GM23338 (cell line): ENCODE measurements at regions not wholly inside any gene's neighbourhood (a gene's known extent, or its start where the extent isn't known, plus 50 kb on each side); places are given as distances from the start of the nearest gene placed in this dataset.

Experiments
- ATAC-seq: fragments of 200-7000 bp; cut with Tn5 transposase; 3 replicates; pipeline ENCODE4 v1.9.1; 2020
- DNase-seq: peaks from one replicate; pipeline ENCODE4 v3.0.0-alpha.2; 2015; ENCODE audit warnings: low spot score
- H2AFZ ChIP-seq: fragments of 200-600 bp; sonication (generic); 2 replicates; pipeline ENCODE4 v1.8.0; 2016; ENCODE audit warnings: antibody characterized with exemption, mild to moderate bottlenecking, moderate library complexity
- H3F3A ChIP-seq: fragments of 200-600 bp; sonication (generic); replicated peaks from 2 replicates; pipeline ENCODE4 v1.8.0; 2017; ENCODE audit warnings: antibody characterized with exemption, mixed run types, low read depth
- H3K27ac ChIP-seq: fragments of 200-600 bp; sonication (generic); 2 replicates; pipeline ENCODE4 v1.6.1; 2016; ENCODE audit warnings: low read depth
- H3K27me3 ChIP-seq: fragments of 200-600 bp; sonication (generic); 2 replicates; pipeline ENCODE4 v1.8.0; 2016; ENCODE audit warnings: mild to moderate bottlenecking, mixed run types, moderate library complexity; ENCODE audit not compliant: insufficient read depth
- H3K36me3 ChIP-seq: fragments of 200-600 bp; sonication (generic); 2 replicates; pipeline ENCODE4 v1.8.0; 2016; ENCODE audit warnings: mild to moderate bottlenecking; ENCODE audit not compliant: insufficient read depth
- H3K4me1 ChIP-seq: fragments of 200-600 bp; sonication (generic); 2 replicates; pipeline ENCODE4 v1.8.0; 2016; ENCODE audit warnings: mild to moderate bottlenecking, moderate library complexity; ENCODE audit not compliant: insufficient read depth
- H3K4me2 ChIP-seq: fragments of 200-600 bp; sonication (generic); 2 replicates; pipeline ENCODE4 v1.7.1; 2017; ENCODE audit warnings: mixed run types
- H3K4me3 ChIP-seq: fragments of 200-600 bp; sonication (generic); 2 replicates; pipeline ENCODE4 v1.6.1; 2016; ENCODE audit warnings: mixed run types
- H3K79me2 ChIP-seq: fragments of 200-600 bp; sonication (generic); replicated peaks from 2 replicates; pipeline ENCODE4 v1.8.0; 2017; ENCODE audit warnings: mild to moderate bottlenecking; ENCODE audit not compliant: insufficient read depth
- H3K9me2 ChIP-seq: fragments of 200-600 bp; sonication (generic); 2 replicates; pipeline ENCODE4 v1.8.0; 2017; ENCODE audit not compliant: insufficient read depth
- H4K20me1 ChIP-seq: fragments of 200-600 bp; sonication (generic); replicated peaks from 2 replicates; pipeline ENCODE4 v1.8.0; 2017; ENCODE audit warnings: mild to moderate bottlenecking; ENCODE audit not compliant: insufficient read depth
- H3K27ac Mint-ChIP-seq: 2 replicates; pipeline ENCODE4 v1.8.0; 2020; ENCODE audit warnings: inconsistent platforms, mild to moderate bottlenecking, moderate library complexity, mixed read lengths
- H3K27me3 Mint-ChIP-seq: 3 replicates; pipeline ENCODE4 v1.8.0; 2022; ENCODE audit warnings: low read depth, mild to moderate bottlenecking, moderate library complexity, mixed read lengths, inconsistent platforms; ENCODE audit not compliant: insufficient read depth, poor library complexity
- H3K36me3 Mint-ChIP-seq: 3 replicates; pipeline ENCODE4 v1.8.0; 2021; ENCODE audit warnings: low read depth, mild to moderate bottlenecking, inconsistent platforms, moderate library complexity, mixed read lengths
- H3K4me1 Mint-ChIP-seq: 3 replicates; pipeline ENCODE4 v1.8.0; 2020; ENCODE audit warnings: mild to moderate bottlenecking, inconsistent platforms, mixed read lengths
- H3K4me3 Mint-ChIP-seq: 3 replicates; pipeline ENCODE4 v1.8.0; 2021; ENCODE audit warnings: moderate library complexity, mild to moderate bottlenecking, inconsistent platforms, mixed read lengths
- H3K9me3 Mint-ChIP-seq: 3 replicates; pipeline ENCODE4 v1.8.0; 2020; ENCODE audit warnings: moderate library complexity, mild to moderate bottlenecking, inconsistent platforms, mixed read lengths
- CREB1 ChIP-seq: fragments of 250-450 bp; sonication (Bioruptor Pico); IDR thresholded peaks from 2 replicates; pipeline ENCODE4 v1.5.0; 2020; ENCODE audit warnings: low read depth, mild to moderate bottlenecking, moderate library complexity
- CTCF ChIP-seq, 2 experiments: fragments of 200-600 bp in 1 of 2; sonication (generic) in 1 of 2; conservative IDR thresholded peaks; 2 replicates each; pipeline versions ENCODE4 v1.5.1 to v1.6.1; 2016 to 2017; ENCODE audit warnings: antibody characterized with exemption in 2 of 2, low read depth in 2 of 2, mild to moderate bottlenecking in 2 of 2, moderate library complexity in 1 of 2
- NANOG ChIP-seq: IDR thresholded peaks from 2 replicates; pipeline ENCODE4 v1.6.1; 2016; ENCODE audit warnings: antibody characterized with exemption, borderline replicate concordance
- STAT1 ChIP-seq: IDR thresholded peaks from one replicate; pipeline ENCODE4 v1.6.1; 2016; ENCODE audit warnings: antibody characterized with exemption; ENCODE audit not compliant: unreplicated experiment
- ZNF114 ChIP-seq: fragments of 250-450 bp; sonication (Bioruptor Pico); IDR thresholded peaks from 2 replicates; pipeline ENCODE4 v1.5.0; 2020; ENCODE audit warnings: mild to moderate bottlenecking, moderate library complexity
- ZNF331 ChIP-seq: fragments of 250-450 bp; sonication (Bioruptor Pico); IDR thresholded peaks from 2 replicates; pipeline ENCODE4 v1.5.0; 2020; ENCODE audit warnings: low read depth, mild to moderate bottlenecking, moderate library complexity
- ZNF462 ChIP-seq: fragments of 250-450 bp; sonication (Bioruptor Pico); IDR thresholded peaks from 2 replicates; pipeline ENCODE4 v1.5.0; 2020; ENCODE audit warnings: mild to moderate bottlenecking, moderate library complexity

- no peak for TF ChIP-seq STAT1
Measured at GRCh38 chr7:131068604-131069021, 259.1 kb upstream of the MKLN1 start (continued).

DNA sequence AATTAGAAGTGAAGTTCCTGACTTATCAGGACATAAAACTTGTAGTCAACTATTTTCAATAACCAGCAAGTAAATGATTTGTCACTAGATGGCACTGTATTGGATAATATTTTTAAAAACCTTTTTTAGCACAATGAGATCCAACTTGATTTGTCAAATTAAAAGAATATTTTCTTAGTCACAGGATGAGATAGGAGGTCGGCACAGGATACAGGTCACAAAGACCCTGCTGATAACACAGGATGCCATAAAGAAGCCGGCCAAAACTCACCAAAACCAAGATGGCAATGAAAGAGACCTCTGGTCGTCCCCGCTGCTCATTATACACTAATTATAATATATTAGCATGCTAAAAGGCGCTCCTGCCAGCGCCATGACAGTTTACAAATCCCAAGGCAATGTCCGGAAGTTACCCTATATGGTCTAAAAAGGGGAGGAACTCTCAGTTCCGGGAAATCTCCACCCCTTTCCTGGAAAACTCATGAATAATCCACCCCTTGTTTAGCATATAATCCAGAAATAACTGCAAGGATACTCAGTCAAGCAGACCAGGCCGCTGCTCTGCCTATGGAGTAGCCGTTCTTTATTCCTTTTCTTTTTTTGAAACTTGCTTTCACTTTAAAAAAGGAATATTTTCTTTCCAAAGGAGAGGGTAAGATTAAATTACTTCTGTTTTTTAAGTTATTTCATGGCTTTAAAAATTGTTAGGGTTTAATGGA, 255.7 kb upstream of the MKLN1 start:
- Histone ChIP-seq H3K4me1 (peaks cover 19% of the 10 kb centered on the region), H2AFZ (no peak overlapping the region), H3K36me3 (no peaks in the 10 kb centered on the region), H3K79me2 (peaks cover 14% of the 10 kb centered on the region), H3K4me3 (no peak overlapping the region), H4K20me1 (0 out of 2 replicates have a peak, but pooled peaks cover 3% of the 10 kb centered on the region), H3K9me2 (no peaks in the 10 kb centered on the region), H3K27me3 (no peaks in the 10 kb centered on the region), H3K4me2 (no peak overlapping the region), H3K27ac (no peak overlapping the region), H3F3A (no peaks in the 10 kb centered on the region)
- Mint-ChIP-seq H3K9me3 (peaks cover 4% of the 10 kb centered on the region; the same call in 1 of the 3 replicates), H3K27ac (no peak overlapping the region), H3K36me3 (peaks cover 36% of the 10 kb centered on the region), H3K4me3 (no peak overlapping the region), H3K4me1 (peaks cover 40% of the 10 kb centered on the region), H3K27me3 (peaks cover 8% of the 10 kb centered on the region)
- TF ChIP-seq CTCF (conservative IDR thresholded peaks at IDR 0.05; ENCODE audit: low read depth in 2 of 2) (peak in 1 of 2 experiments; percentile 53; a peak in 3 of 4 replicates), CREB1 (CRISPR knock-in tag) (no peak)
- ATAC-seq (no peak), DNase-seq (peak; percentile 56)

GRCh38 chr7:131072505-131073091, 255.1 kb upstream of the MKLN1 start:
- Histone ChIP-seq H3K4me2 (no peak overlapping the region), H3K4me1 (peaks cover 14% of the 10 kb centered on the region), H4K20me1 (0 out of 2 replicates have a peak, but pooled peaks cover 3% of the 10 kb centered on the region), H3K36me3 (no peaks in the 10 kb centered on the region), H3F3A (no peaks in the 10 kb centered on the region), H3K27ac (no peak overlapping the region), H2AFZ (no peak overlapping the region), H3K4me3 (no peak overlapping the region), H3K79me2 (peaks cover 14% of the 10 kb centered on the region; the same call in 1 of the 2 replicates), H3K9me2 (no peaks in the 10 kb centered on the region), H3K27me3 (no peaks in the 10 kb centered on the region)
- H3K4me3 Mint-ChIP-seq: no peak overlapping the region
- peaks cover 36% of the 10 kb centered on the region for H3K36me3 Mint-ChIP-seq
- peaks cover 34% of the 10 kb centered on the region for H3K4me1 Mint-ChIP-seq
- H3K27ac Mint-ChIP-seq: no peak overlapping the region
- H3K9me3 Mint-ChIP-seq: peaks cover 4% of the 10 kb centered on the region; the same call in 1 of the 3 replicates
- peak; percentile 83 for ATAC-seq
- peaks cover 4% of the 10 kb centered on the region for H3K27me3 Mint-ChIP-seq
- peak; percentile 88 for DNase-seq
- TF ChIP-seq ZNF462 (CRISPR knock-in tag): no peak
- no peak for TF ChIP-seq ZNF114 (CRISPR knock-in tag)
- no peak for TF ChIP-seq ZNF331 (CRISPR knock-in tag)
- TF ChIP-seq CTCF (conservative IDR thresholded peaks at IDR 0.05; ENCODE audit: low read depth in 2 of 2): no peak
- no peak for TF ChIP-seq NANOG
- TF ChIP-seq CREB1 (CRISPR knock-in tag): no peak
